GM23338 (cell line): ENCODE measurements at regions not wholly inside any gene's neighbourhood (a gene's known extent, or its start where the extent isn't known, plus 50 kb on each side); places are given as distances from the start of the nearest gene placed in this dataset.
"Not testable (repeated sequence)": the region's sequence is repeated elsewhere in the genome, so short reads cannot be mapped to it uniquely, and the experiment has no call there.

Experiments used
- CREB1 ChIP-seq: fragments of 250-450 bp; sonication (Bioruptor Pico); IDR thresholded peaks from 2 replicates; pipeline ENCODE4 v1.5.0; 2020; ENCODE audit warnings: low read depth, mild to moderate bottlenecking, moderate library complexity
- EZH2 ChIP-seq: fragments of 200-600 bp; sonication (generic); IDR thresholded peaks from one replicate; pipeline ENCODE4 v1.8.0; 2017; ENCODE audit warnings: antibody characterized with exemption, mild to moderate bottlenecking, low read depth; ENCODE audit not compliant: unreplicated experiment
- EZH2phosphoT487 ChIP-seq: fragments of 200-600 bp; sonication (generic); IDR thresholded peaks from one replicate; pipeline ENCODE4 v1.8.1; 2018; ENCODE audit warnings: antibody characterized with exemption; ENCODE audit not compliant: unreplicated experiment
- POLR2AphosphoS5 ChIP-seq: IDR thresholded peaks from 2 replicates; pipeline ENCODE4 v1.6.1; 2016; ENCODE audit warnings: antibody characterized with exemption, low read depth
- TF ChIP-seq, protein P1 (sequence below), 2 experiments: fragments of 200-600 bp in 1 of 2; sonication (generic) in 1 of 2; conservative IDR thresholded peaks; 2 replicates each; pipeline versions ENCODE4 v1.5.1 to v1.6.1; 2016 to 2017; ENCODE audit warnings: antibody characterized with exemption in 2 of 2, low read depth in 2 of 2, mild to moderate bottlenecking in 2 of 2, moderate library complexity in 1 of 2

DNA sequence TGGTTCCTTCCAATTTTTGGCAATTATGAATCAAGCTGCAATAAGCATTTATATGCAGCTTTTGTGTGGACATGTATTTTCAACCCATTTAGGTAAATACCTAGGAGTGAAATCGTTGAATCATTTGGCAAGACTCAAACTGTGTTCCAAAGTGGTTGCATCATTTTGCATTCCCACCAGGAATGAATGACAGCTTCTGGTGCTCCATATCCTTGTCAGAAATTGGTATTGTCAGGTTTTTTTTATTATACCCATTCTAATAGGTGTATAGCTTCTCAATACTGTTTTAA lies 290.7 kb downstream of the CNTNAP3B start:
- TF ChIP-seq EZH2, POLR2AphosphoS5, EZH2phosphoT487, CREB1: not testable (repeated sequence)
- TF ChIP-seq, protein P1, sequence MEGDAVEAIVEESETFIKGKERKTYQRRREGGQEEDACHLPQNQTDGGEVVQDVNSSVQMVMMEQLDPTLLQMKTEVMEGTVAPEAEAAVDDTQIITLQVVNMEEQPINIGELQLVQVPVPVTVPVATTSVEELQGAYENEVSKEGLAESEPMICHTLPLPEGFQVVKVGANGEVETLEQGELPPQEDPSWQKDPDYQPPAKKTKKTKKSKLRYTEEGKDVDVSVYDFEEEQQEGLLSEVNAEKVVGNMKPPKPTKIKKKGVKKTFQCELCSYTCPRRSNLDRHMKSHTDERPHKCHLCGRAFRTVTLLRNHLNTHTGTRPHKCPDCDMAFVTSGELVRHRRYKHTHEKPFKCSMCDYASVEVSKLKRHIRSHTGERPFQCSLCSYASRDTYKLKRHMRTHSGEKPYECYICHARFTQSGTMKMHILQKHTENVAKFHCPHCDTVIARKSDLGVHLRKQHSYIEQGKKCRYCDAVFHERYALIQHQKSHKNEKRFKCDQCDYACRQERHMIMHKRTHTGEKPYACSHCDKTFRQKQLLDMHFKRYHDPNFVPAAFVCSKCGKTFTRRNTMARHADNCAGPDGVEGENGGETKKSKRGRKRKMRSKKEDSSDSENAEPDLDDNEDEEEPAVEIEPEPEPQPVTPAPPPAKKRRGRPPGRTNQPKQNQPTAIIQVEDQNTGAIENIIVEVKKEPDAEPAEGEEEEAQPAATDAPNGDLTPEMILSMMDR (conservative IDR thresholded peaks at IDR 0.05; ENCODE audit: low read depth in 2 of 2), result not testable (repeated sequence)
